K562 (cell line): ENCODE measurements at regions not wholly inside any gene's neighbourhood (a gene's known extent, or its start where the extent isn't known, plus 50 kb on each side); places are given as distances from the start of the nearest gene placed in this dataset.

ENCODE experiments used
- ATAC-seq: fragments of 200-7000 bp; cut with Tn5 transposase; 3 replicates; pipeline ENCODE4 v1.9.1; 2020; ENCODE audit warnings: moderate library complexity
- BruUV-seq: library from RNA; stranded (reverse); fragments of 400-500 nt; replicated peaks from 2 replicates; lab custom pipeline; 2021; lab: Mats Ljungman, UMichigan
- CTCF ChIA-PET: fragments of 300-600 bp; formaldehyde crosslinking; extraction: SDS; loops from one replicate; lab custom pipeline; 2021; ENCODE audit warnings: low intra/inter-chr PET ratio; lab: Yijun Ruan, JAX
- POLR2A ChIA-PET: fragments of 300-600, 350-650 bp; sonication (Branson Sonifier 250); formaldehyde crosslinking; extraction: SDS; loops from one replicate; lab custom pipeline; 2021; ENCODE audit warnings: antibody characterized with exemption, inconsistent platforms; lab: Yijun Ruan, JAX
- DNase-seq, 4 experiments: peaks; one replicate each; pipeline versions ENCODE4 v3.0.0 to v3.0.0-alpha.2; 2011 to 2018; ENCODE audit warnings: low spot score in 3 of 4, mixed read lengths in 3 of 4; ENCODE audit errors: extremely low read depth in 1 of 4
- FAIRE-seq: peaks from 2 replicates; lab custom pipeline; 2011; peaks lifted over from hg19 to GRCh38; lab: Jason Lieb, UNC
- H2AFZ ChIP-seq: 2 replicates; pipeline ENCODE4 v1.6.0; 2011; ENCODE audit warnings: low read depth, low read length, control low read depth, inconsistent platforms
- H3K27ac ChIP-seq: fragments of 200-600 bp; 3 replicates; pipeline ENCODE4 v1.8.0; 2011; ENCODE audit warnings: low read depth, mild to moderate bottlenecking, control low read depth, inconsistent platforms, low read length, moderate library complexity, mixed read lengths; ENCODE audit errors: extremely low read depth
- H3K27me3 ChIP-seq, 2 experiments: fragments of 300-600 bp in 1 of 2; 2 replicates in 1 of 2; 3 replicates in 1 of 2; pipeline versions ENCODE4 v1.6.0 to v1.8.0; 2011; ENCODE audit warnings: inconsistent platforms in 2 of 2, low read length in 2 of 2, mild to moderate bottlenecking in 1 of 2, mixed read lengths in 1 of 2, moderate library complexity in 1 of 2; ENCODE audit not compliant: control insufficient read depth in 2 of 2, insufficient read depth in 2 of 2
- H3K36me3 ChIP-seq: fragments of 300-600 bp; 3 replicates; pipeline ENCODE4 v1.8.0; 2011; ENCODE audit warnings: mild to moderate bottlenecking, low read length, inconsistent platforms; ENCODE audit not compliant: control insufficient read depth, insufficient read depth
- H3K4me1 ChIP-seq, 2 experiments: fragments of 200-600 bp in 1 of 2; replicated peaks in 1 of 2; 2 replicates in 1 of 2; 3 replicates in 1 of 2; pipeline versions ENCODE4 v1.5.1 to v1.8.0; 2011; ENCODE audit warnings: inconsistent platforms in 2 of 2, low read length in 2 of 2, mild to moderate bottlenecking in 1 of 2, mixed read lengths in 1 of 2, moderate library complexity in 1 of 2; ENCODE audit not compliant: control insufficient read depth in 2 of 2, insufficient read depth in 2 of 2
- H3K4me2 ChIP-seq: 2 replicates; pipeline ENCODE4 v1.6.1; 2011; ENCODE audit warnings: low read length, control low read depth, inconsistent platforms, mixed read lengths; ENCODE audit not compliant: insufficient read depth
- H3K4me3 ChIP-seq: fragments of 200-600 bp; sonication (generic), shearing (Covaris generic); 2 replicates; pipeline ENCODE4 v1.5.1; 2016; ENCODE audit warnings: control low read depth, inconsistent platforms
- H3K79me2 ChIP-seq: fragments of 200-600 bp; 3 replicates; pipeline ENCODE4 v1.8.0; 2011; ENCODE audit warnings: low read length, inconsistent platforms; ENCODE audit not compliant: control insufficient read depth, insufficient read depth
- H3K9ac ChIP-seq, 2 experiments: 2 replicates each; pipeline versions ENCODE4 v1.6.0 to v1.6.1; 2011; ENCODE audit warnings: low read depth in 2 of 2, low read length in 2 of 2, control low read depth in 1 of 2, inconsistent platforms in 1 of 2, mild to moderate bottlenecking in 1 of 2, mixed read lengths in 1 of 2; ENCODE audit not compliant: insufficient read depth in 1 of 2
- H3K9me1 ChIP-seq: one replicate; pipeline ENCODE4 v1.6.0; 2011; ENCODE audit warnings: inconsistent platforms, mild to moderate bottlenecking, low read length, moderate library complexity; ENCODE audit not compliant: control insufficient read depth, insufficient read depth
- H3K9me3 ChIP-seq: replicated peaks from 2 replicates; pipeline ENCODE4 v1.5.1; 2011; ENCODE audit warnings: low read depth, low read length, inconsistent platforms; ENCODE audit not compliant: control insufficient read depth, insufficient read depth
- H4K20me1 ChIP-seq: replicated peaks from 2 replicates; pipeline ENCODE4 v1.6.1; 2011; ENCODE audit warnings: low read length, inconsistent platforms, mixed read lengths; ENCODE audit not compliant: control insufficient read depth, insufficient read depth
- ARID4B ChIP-seq: sonication (generic); formaldehyde crosslinking; IDR thresholded peaks from 2 replicates; pipeline ENCODE4 v1.8.0; 2022; ENCODE audit warnings: mild to moderate bottlenecking, missing genetic modification reagents
- GATAD2A ChIP-seq: fragments of 450-650 bp; IDR thresholded peaks from 2 replicates; pipeline ENCODE4 v1.6.1; 2017
- JUND ChIP-seq, 2 experiments: IDR thresholded peaks; 2 replicates in 1 of 2; 3 replicates in 1 of 2; pipeline ENCODE4 v1.6.1; 2011; ENCODE audit warnings: borderline replicate concordance in 2 of 2, low read depth in 2 of 2, low read length in 2 of 2, improper control_type of control experiment in 1 of 2, missing biosample characterization in 1 of 2, missing genetic modification characterization in 1 of 2, missing genetic modification reagents in 1 of 2
- LEF1 ChIP-seq: fragments of 450-650 bp; IDR thresholded peaks from 2 replicates; pipeline ENCODE4 v1.6.1; 2016; ENCODE audit warnings: mild to moderate bottlenecking
- NFIC ChIP-seq: fragments of 450-650 bp; IDR thresholded peaks from 2 replicates; pipeline ENCODE4 v1.6.1; 2017; ENCODE audit warnings: mild to moderate bottlenecking, inconsistent platforms
- NFRKB ChIP-seq: fragments of 450-650 bp; IDR thresholded peaks from 2 replicates; pipeline ENCODE4 v1.6.1; 2016; ENCODE audit warnings: low read depth
- PURB ChIP-seq: sonication (generic); formaldehyde crosslinking; IDR thresholded peaks from 2 replicates; pipeline ENCODE4 v1.9.0; 2021; ENCODE audit warnings: low read depth, mild to moderate bottlenecking, missing genetic modification reagents
- RCOR1 ChIP-seq, 2 experiments: IDR thresholded peaks; 2 replicates each; pipeline ENCODE4 v1.6.1; 2012; ENCODE audit warnings: low read depth in 2 of 2, low read length in 2 of 2, borderline replicate concordance in 1 of 2, improper control_type of control experiment in 1 of 2
- TARDBP ChIP-seq: fragments of 450-650 bp; IDR thresholded peaks from 2 replicates; pipeline ENCODE4 v1.6.1; 2016
- TFAM ChIP-seq: fragments of 250-450 bp; sonication (Bioruptor Pico); conservative IDR thresholded peaks from 2 replicates; pipeline ENCODE4 v1.5.0; 2021; ENCODE audit warnings: mild to moderate bottlenecking, moderate library complexity
- ZNF124 ChIP-seq: sonication (generic); formaldehyde crosslinking; IDR thresholded peaks from 2 replicates; pipeline ENCODE4 v1.8.1; 2022; ENCODE audit warnings: missing genetic modification reagents
- ZNF274 ChIP-seq: IDR thresholded peaks from 2 replicates; pipeline ENCODE4 v1.6.1; 2011; ENCODE audit warnings: low read depth, mild to moderate bottlenecking, low read length, moderate library complexity, borderline replicate concordance
- ZNF3 ChIP-seq: fragments of 250-450 bp; sonication (Bioruptor Pico); IDR thresholded peaks from 2 replicates; pipeline ENCODE4 v1.5.0; 2021; ENCODE audit warnings: mild to moderate bottlenecking, moderate library complexity
- WGBS: fragments of 100-300 bp; shearing (Covaris generic); methylation state at CpG from one replicate; pipeline ENCODE4 v1.1.6; 2016; ENCODE audit warnings: low coverage, mixed read lengths; ENCODE audit not compliant: insufficient coverage; ENCODE audit errors: missing lambda C conversion rate; 5-methylcytosine and 5-hydroxymethylcytosine counted together
- in situ Hi-C: fragments of 300-500 bp; cut with MboI; formaldehyde crosslinking; loops from 4 replicates; pipeline ENCODE4 v1.15.0; 2018; ENCODE audit warnings: inconsistent platforms, mixed read lengths
- intact Hi-C: fragments of 100-400 bp; cut with micrococcal nuclease; formaldehyde crosslinking; loops from 2 replicates; pipeline ENCODE4 v1.14.2; 2022

DNA sequence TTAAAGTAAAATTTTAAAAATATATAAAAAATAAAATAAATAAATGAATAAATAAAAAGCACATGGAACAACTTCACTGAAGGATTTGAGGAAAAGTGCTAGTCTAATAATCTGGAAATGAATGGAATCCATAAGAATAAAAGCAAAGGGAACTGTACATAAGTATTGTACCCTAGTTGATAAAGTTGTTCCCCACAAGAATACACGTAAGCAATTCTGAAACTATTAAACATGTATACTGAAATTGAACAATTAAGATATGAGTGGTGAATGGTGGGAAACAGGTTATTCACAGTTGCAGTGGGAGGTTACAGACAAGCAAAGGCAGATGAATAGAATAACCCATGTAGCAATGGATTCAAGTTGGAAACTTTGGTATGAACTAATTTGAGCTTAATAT lies 853.2 kb upstream of the SOX9 start:
- FAIRE-seq (no peak), ATAC-seq (no peak), DNase-seq (no peak)
- no peak overlapping the region for H2AFZ ChIP-seq
- no peaks in the 10 kb centered on the region for H4K20me1 ChIP-seq
- TF ChIP-seq TARDBP (no peak), LEF1 (no peak), ZNF274 (no peak), TFAM (no peak), ZNF3 (CRISPR knock-in tag) (no peak), RCOR1 (IDR thresholded peaks at IDR 0.05; ENCODE audit: borderline replicate concordance in 1 of 2, low read depth in 2 of 2, low read length in 2 of 2) (no peak)
- H3K36me3 ChIP-seq: no peaks in the 10 kb centered on the region
- 0% methylated on average over 1 of the region's 1 CpG for WGBS
- H3K9me3 ChIP-seq: 0 out of 2 replicates have a peak, but pooled peaks cover 3% of the 10 kb centered on the region
- no peak overlapping the region for H3K9ac ChIP-seq
- no peaks in the 10 kb centered on the region for H3K79me2 ChIP-seq
- H3K27ac ChIP-seq: no peak overlapping the region
- H3K27me3 ChIP-seq: no peaks in the 10 kb centered on the region
- H3K4me1 ChIP-seq: no peaks in the 10 kb centered on the region
- no TSS peak for BruUV-seq
- no peaks in the 10 kb centered on the region for H3K9me1 ChIP-seq
- intact Hi-C loops (no loop called here), in situ Hi-C loops (no loop called here)
- no peak overlapping the region for H3K4me2 ChIP-seq
- ChIA-PET CTCF (no interaction called here), POLR2A (no interaction called here)
- no peak overlapping the region for H3K4me3 ChIP-seq

- Histone ChIP-seq H2AFZ (no peak overlapping the region), H3K4me2 (no peak overlapping the region), H3K9ac (no peak overlapping the region), H3K27me3 (no peaks in the 10 kb centered on the region), H3K9me1 (no peaks in the 10 kb centered on the region), H3K4me1 (no peaks in the 10 kb centered on the region), H3K79me2 (no peaks in the 10 kb centered on the region), H3K36me3 (no peaks in the 10 kb centered on the region), H4K20me1 (no peaks in the 10 kb centered on the region), H3K9me3 (0 out of 2 replicates have a peak, but pooled peaks cover 3% of the 10 kb centered on the region)
- CTCF ChIA-PET: no interaction called here
- DNase-seq: no peak
- POLR2A ChIA-PET: no interaction called here
- in situ Hi-C loops: no loop called here
- 0% methylated on average over 1 of the region's 1 CpG for WGBS
- intact Hi-C loops: no loop called here
- no TSS peak for BruUV-seq
- TF ChIP-seq PURB (CRISPR knock-in tag) (no peak), NFIC (no peak), ZNF124 (CRISPR knock-in tag) (no peak), GATAD2A (no peak), JUND (IDR thresholded peaks at IDR 0.05; ENCODE audit: borderline replicate concordance, low read depth, low read length) (no peak), JUND (tag; IDR thresholded peaks at IDR 0.05; ENCODE audit: borderline replicate concordance, low read depth, low read length) (no peak), NFRKB (no peak), ARID4B (no peak)
- TF ChIP-seq, all 486 proteins: peak for 0
- FAIRE-seq: no peak
- ATAC-seq: no peak
- H3K27ac ChIP-seq: no peak overlapping the region
- H3K4me3 ChIP-seq: no peak overlapping the region
Measured at GRCh38 chr17:71269201-71269600, 851.6 kb upstream of the SOX9 start.
